GM21515 (cell line): ENCODE measurements at regions not wholly inside any gene's neighbourhood (a gene's known extent, or its start where the extent isn't known, plus 50 kb on each side); places are given as distances from the start of the nearest gene placed in this dataset.
A peak's percentile ranks its signal among the peaks of the same experiment; 100 is the strongest.

Experiments used
- ATAC-seq: cut with Tn5 transposase; IDR thresholded peaks from one replicate; pipeline ENCODE4 v1.9.1; 2021; ENCODE audit not compliant: unreplicated experiment

DNA sequence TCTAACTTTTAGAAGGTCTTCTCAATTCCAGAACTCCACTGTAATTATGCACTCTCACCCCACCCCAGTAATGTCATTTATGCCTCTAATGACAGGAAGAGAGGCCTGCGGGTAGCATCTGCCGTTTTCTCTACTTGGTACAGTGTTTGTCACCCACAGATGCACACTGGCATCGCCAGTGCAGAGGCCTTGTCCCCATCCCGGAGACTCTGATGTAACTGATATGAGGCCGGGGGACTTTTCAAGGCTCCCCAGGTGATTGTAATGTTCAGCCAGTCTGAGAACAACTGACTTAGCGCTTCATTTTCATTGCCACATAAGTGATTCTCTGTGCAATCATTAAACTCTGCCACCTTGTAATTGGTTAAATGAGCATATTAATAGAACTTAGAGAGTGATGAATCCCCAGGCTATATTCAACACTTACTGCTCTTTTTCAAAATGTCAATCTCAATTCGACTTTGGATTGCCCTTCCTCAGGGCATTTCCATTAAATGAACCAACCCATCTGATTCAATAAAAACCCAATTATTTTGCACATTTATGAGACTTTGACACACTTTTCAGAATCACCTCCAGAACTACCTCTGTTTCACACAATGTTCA is 113.2 kb downstream of the HERPUD2 start:
- no peak for ATAC-seq

DNA sequence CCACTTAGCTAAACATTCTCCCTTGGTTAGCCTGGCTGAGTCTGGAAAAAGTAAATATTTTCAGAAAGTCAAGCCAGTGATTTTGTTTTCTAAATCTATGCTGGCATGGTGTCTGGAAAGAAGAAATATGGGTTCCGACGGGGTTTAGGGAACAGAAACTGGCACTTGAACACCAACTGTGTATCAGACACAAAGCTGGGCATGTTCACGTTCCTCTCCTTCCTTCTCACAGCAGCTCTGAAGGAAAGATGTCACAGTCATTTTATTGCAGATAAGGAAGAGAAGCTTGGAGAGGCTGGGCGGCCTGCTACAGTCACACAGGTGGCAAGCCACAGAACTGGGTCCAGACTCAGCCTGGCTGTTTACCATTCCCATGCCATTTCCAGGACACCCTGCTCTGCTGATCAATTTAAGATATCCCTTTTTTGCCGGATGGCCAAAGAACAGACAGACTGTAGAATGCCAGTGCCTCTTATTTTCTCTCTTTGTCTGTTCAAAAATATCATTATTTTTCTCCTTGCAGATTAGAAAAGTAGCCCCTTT is 118.8 kb downstream of the HERPUD2 start:
- no peak for ATAC-seq

DNA sequence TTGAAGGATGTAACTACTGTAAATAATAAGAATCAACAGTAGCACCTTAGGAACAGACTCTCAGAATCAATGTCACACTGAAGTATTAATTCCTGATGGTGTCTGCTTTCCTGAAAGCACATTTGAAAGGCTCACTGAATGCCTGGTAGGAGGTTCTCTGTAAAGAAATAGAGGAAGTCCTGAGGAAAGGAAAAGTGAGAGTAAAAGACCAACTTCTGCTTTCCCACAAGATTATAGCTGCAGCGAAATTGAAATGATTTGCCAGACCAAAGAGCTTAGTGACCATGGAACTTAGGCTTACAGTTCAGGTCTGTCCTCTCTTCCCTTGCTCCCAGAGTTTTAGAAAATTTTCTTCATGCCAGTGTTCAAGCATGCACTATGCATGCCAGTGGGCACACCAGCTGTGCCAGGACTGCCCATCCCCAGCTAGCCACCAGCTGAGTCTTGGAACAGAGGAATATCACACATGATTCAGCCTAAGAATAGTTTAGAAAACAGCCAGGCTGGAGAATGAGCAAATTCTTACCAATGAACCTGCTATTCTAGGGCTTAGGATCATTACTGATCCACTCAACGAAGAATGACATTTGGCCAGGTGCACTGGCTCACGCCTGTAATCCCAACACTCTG is 123.2 kb downstream of the HERPUD2 start:
- no peak for ATAC-seq

DNA sequence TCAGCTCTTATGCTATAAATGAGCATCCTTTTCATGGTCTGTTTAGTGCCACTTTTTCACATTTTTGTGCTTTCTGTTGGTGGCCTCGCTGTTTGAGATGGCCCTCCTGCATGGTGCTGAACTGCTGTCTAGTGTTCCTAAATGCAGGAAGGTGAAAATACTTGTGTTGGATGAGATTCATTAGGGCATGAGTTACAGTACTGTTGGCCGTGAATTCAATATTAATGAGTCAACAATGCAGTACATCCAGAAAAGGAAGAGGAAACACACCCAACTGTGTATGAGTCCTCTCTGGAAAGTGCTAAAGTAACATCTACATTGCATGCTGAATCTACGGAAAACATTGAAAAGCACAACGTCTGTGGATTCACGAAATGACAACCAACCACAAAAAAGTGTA is 124.0 kb downstream of the HERPUD2 start:
- no peak for ATAC-seq

DNA sequence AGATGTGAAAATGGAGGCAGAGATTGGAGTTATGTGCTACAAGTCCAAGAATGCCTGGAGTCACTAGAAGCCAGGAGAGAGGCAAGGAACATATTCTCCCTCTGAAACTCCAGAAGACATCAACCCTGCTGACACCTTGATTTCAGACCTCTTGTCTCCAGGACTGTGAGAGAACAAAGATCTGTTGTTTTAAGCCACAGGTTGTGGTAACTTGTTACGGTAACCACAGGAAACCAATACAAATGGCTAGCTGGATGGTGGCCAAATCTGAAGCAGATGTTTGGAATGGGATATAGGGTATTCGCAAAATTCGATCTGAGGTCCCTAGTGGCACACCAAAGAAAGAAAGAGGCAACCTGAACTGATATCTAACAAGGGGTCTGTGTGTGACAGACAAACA is 129.0 kb downstream of the HERPUD2 start:
- no peak for ATAC-seq

DNA sequence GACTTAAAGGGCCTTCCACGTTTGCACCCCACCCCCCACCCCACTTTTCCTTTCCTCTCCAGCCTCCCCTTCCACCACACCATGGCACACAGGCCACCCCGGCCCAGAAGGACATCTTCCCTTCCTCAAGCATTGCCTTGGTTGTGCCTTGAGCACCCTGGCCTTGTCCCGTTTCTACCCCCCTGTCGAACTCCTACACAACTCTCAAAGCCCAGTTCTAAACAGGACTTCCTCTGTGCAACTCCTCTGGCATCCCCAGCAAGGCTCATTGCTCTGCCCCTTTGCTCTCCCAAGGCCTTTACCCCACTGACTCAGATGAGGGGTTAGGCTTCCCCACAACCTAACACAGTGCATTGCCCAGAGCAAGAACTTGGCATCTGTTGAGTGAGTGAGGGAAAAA is 136.1 kb downstream of the HERPUD2 start:
- no peak for ATAC-seq

DNA sequence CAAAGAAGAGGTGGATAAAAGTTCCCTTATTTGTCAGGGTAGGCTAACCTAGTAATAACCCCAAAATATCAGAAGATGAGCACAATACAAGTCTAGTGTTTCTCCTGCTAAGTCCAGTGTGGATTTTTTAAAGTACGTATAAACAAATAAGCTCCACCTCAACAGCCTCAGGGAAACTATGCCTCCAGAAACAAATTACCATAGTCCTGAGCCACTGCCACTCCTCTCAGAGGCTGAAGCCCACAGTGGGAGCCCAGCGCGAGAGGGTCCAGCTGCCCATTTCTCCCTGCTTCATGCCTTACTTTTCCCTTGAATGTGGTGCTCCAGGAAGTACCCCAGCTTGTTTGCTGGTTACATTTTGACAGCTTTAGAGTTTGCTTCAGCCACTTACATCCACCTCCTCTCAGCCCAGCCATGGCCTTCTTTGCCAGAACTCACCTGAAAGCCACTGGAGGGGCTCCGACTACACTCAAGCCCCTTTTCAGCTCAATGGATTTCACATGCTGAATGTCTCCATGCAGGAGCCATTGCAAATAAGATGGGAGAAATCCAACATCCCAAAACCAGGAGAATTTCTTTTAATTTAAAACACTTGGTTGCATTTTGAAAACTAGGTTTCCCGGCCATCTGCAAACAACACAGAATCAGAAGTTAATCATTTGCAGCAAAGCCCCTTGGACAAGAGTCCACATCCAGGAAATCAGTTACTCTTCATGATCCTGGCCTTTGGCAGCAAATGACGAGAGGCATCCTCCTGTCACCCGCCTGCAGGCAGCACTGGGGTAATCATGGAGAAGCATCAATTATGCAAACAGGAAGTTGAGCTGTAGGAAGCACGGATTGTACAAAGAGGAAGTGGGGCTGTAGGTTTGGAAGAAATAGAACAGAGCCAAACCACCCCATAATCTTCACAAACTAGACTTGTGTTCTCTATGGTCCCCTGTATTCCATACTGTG is 138.1 kb downstream of the HERPUD2 start:
- ATAC-seq: no peak

DNA sequence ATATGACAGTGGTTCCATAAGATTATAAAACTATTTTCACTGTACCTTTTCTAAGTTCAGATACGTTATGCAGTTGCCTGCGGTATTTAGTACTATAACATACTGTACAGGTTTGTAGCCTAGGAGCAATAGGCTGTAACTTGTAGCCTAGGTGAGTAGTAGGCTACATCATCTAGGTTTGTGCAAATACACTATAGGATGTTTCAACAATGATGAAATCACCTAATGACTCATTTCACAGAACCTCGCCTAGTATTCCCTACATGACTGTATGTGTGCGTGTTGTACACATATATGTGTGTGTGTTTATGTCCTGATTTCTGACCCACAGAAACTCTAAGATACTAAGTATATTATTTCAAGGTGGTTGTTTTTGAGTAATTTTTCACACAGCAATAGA is 139.0 kb downstream of the HERPUD2 start:
- no peak for ATAC-seq

DNA sequence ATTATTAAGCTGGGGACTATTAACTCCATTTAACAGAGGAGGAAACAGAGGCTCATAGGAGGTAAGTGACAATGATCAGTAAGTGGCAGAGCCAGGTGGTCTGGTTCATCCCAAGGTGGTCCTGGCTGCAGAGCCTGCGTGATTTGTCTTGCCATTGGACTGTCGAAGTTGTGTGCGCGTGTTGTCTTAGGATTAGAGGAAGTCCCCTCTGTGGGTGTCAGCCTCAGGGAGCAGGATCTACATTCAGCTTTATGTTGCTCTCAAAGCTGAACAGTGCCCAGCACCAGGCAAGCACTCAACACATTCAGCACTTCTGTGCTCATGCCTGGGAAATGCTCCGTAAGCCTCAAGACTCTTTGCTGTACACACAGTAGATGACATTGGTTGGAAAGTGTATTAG is 139.5 kb downstream of the HERPUD2 start:
- no peak for ATAC-seq

DNA sequence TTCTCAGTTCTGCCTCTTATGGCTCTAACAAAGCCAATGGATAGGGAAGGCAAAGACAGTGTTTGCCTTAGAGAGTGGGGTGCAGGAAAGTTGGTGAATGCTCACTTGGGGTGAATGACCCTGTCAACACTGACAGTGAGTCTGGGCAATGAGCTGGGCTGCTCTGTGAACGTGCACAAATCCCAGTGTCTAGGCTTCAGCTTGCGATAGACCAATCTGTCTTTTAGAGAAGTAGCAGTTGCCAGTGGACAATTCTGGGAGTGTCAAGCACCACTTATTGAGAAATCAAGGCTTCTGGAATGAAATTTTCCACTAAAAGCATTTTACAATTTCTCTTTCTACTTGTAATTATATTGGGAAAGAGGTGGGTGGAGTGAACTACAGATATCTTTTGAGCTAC is 141.4 kb downstream of the HERPUD2 start:
- no peak for ATAC-seq

DNA sequence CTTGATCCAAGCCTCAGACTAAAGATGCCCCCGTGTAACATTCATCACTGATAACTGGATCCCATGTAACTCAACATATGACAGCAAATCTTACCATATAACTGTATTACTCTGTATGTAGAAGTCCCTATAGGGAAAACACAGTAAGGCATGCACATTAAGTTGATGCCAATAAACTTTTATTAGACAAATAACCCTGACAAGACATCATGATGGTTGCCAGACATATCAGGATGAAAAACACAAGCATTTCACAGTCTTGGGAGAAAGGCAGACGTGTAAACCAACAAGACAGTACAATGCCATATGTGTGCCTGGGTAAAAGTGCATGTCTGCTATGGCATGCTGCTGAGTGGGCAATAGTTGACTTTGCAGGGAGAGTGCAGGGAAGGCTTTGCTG is 142.2 kb downstream of the HERPUD2 start:
- no peak for ATAC-seq

DNA sequence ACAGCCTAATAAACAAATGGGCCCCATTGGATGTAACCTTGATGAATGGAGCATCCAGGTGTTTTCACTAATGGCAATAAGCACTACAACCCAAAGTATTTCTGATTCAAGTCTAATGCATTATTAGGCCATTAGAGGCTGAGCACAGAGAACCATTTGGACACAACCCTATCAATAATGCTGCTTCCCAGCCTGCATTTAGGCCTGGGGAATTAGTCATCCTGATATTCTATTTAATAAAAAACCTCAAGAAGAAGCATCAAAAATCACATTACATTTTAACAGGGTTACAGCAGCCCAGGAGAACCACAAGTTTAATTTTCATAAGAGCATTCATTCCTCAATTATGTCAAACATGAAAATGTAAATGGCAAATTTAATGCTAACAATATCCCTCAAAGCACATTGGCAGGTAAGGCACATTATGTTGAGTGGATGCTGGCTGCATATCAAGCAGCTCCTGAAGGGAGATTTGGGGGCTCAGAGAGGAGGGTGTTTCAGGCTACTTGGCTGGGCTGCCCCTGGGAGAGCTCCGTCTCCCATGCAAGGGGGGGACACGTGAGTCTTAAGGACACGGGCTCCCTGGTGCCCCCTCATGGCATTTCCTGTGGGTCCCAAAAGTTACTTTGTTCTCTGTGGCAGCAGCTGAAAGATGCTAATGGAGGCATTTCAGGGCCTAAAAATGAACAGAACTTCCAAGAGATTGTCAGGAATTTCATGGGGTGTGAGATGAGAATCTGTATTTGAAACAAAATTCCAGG is 143.4 kb downstream of the HERPUD2 start:
- ATAC-seq: no peak

DNA sequence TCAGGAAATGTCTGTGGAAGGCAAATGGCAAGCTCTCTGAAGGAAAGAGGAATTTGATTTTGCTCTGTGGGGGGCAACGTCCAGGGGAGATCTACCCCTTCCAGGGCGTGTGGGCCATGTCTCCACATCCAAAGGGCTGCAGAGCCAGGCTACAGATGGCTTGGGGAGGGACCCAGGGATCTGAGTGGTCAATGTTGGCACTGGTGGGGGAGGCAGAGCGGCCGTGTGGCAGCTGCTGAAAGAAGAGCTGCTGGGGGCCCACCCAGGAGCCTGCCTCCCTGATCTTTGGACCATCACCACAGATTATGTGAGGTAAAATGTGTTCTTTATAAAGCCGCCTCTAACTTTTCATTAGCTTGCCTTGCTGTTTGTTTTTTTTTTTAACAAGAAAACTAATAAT is 144.1 kb downstream of the HERPUD2 start:
- no peak for ATAC-seq

DNA sequence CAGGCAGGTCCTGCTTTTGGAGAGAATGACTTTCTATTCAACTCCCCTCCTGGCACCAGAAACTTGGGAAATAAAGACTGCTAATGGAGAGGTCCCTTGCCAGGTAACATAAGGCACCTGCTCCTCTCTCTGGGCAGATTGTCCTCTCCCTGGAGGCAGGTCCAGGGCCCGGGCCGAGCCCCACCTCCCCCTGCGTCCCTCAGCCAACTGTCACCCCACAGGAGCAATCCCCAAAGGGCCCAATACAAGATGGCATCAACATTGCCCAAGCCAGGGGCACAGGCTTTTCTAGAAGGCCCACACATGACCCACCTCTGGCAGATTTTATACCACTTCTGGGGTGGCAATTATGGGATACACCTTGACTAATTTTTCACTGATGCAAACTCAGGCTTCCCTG is 145.2 kb downstream of the HERPUD2 start:
- ATAC-seq: no peak

DNA sequence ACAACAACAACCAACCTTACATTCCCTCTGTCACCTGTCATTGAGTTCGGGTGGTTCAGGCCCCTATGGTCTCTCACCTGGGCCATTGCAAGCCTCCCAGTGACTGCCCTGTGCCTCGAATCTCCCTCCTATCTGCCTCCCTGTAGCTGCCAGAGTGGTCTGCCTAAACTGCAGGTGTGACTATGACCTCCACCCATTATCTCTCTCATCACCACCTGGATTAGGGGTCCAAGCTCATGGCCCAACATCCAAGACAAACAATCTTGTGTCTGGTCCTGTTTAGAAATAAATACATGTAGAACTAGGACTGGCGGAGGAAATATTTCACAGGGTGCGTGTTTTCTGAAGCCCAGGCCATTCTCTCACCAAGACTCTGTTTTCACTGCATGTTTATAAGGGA is 146.6 kb downstream of the HERPUD2 start:
- ATAC-seq: no peak

DNA sequence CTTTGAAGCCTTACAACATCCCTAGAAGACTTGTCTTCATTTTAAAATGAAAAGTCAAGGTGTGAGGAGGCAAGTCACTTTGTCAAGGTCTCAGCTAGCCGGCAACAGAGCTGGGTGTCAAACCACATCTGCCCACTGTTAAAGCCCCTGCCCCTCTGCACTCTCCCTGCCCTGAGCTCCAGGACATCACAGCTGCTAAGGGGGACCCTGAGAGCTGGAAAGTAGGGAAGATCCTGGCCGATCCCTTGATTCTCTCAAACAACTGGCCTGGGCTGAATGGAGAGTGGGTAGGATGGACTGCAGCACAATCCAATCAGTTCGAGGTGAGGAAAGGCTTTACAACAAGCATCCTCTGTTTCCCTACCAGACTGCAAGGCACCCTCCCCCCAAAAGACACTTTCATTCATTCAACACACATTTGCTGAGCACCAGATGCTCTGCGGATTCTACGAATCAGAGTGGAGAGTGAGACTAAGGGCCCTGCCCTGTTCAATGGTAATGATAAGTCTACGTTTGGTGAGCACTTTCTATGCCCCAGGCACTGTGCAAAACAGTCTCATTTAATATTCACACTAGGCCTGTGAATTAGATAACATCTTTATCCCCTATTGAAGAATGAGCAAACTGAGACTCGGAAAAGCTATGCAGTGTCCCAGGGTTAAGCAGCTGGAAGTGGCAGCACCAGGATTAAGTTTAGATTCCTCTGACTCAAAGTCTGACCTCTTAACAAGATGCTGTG is 148.1 kb downstream of the HERPUD2 start:
- no peak for ATAC-seq

DNA sequence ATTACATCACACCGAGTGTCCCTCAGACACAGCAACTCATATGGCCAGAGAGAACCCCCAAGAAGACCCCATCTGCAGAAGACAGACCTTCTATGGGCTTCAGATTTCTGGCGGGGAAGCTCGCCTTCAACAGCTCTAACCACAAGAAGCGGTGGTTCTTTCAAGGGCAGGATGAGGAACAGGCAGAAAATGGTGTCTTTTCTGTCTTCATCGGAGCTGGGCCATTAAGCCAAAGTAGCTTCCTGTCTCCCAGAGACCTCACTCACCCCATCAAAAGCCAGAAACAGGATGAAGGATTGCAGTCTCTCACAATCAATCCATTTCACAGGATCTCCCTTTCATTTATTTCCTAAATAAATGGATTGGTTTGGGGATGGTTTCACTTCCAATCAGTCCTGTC is 149.1 kb downstream of the HERPUD2 start:
- ATAC-seq: no peak

DNA sequence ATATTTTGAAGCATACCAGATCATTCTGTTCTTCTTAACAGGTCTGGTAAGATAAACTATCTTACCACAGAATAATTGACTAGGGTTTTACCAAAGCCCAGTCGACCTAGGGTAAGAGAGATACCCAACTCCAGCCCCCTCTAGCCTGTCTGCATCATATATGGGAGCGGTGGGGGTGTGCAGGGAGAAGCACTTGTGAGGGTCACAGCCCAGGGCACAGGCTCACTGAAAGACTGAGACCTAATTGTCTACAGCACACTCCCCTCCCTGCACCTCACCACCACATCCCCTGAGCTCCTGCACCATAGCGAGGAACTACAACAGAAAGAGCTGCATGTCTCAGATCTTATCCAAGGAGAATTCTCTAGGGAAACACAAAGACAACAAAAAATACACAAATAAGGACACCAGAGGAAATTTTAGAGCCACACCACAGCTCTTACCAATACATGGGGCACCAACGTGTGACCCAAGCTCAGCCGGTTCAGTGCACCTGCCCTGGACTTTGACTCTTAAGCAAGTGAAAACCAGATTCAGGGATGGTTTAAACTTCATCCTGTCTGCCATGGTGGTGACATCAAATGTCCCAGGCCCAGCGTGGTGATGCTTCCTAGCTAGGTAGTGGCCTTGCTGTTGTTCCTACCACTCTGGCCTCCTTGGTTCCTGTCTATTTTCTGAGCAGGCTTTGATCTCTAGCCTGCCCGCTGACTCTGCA is 150.8 kb downstream of the HERPUD2 start:
- ATAC-seq: no peak

DNA sequence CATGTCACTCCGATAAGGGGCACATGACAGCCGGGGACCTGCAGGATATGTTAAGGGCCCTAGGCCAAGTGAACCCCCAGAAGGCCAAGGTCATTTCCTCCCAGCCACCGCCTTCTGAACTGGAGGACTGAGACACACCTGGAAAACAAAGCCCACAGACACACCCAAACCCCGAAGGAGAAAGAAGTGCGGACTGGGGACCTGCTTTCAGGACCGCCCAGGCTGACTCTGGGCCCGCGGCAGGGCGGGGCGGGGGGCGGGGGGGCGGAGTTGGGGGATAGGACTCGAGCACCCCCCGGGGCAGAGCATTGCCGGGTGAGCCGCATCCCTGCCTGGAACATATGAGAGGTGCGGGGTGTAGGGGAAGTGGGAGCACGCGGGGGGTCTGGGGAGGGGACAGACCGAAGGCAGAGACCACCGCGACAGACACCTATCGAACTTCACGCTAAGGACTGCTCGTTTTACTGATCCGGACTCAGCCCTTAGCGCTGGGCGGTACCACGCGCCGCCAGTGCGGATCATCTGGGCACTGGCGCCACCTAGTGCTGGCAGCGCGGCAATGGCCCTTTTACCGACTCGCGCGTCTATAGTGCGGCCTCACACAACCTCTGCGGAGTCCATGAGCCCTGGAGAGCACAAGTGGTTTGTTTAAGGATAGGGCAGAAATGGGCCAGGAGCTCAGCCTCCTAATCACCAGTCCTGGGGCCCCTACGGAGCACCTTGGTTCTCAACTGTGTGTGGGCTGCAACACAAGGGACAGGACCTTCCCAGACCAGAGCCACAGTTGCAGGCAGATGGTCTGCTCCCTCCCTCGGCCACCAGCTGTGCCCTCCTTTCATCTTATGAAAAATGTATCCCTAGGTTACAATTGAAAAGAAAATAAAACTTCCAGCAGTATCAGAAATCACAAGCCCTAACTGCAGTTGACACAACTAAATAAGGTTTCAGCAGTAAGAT is 157.6 kb downstream of the HERPUD2 start:
- peak; percentile 99 for ATAC-seq
